Head of caudate nucleus (tissue), 42 donors: ENCODE measurements at regions not wholly inside any gene's neighbourhood (a gene's known extent, or its start where the extent isn't known, plus 50 kb on each side); places are given as distances from the start of the nearest gene placed in this dataset.
"Not testable (repeated sequence)": the region's sequence is repeated elsewhere in the genome, so short reads cannot be mapped to it uniquely, and the experiment has no call there.

Source experiments
- DNase-seq, 42 donors: peaks; one replicate each; pipeline versions ENCODE4 v3.0.0 to v3.0.0-alpha.2; 2020 to 2021; ENCODE audit warnings: mixed read lengths in 7 of 42
- intact Hi-C: fragments of 100-400 bp; cut with DNase I; formaldehyde crosslinking; loops from one replicate; pipeline ENCODE4 v1.15.0; 2022

DNA sequence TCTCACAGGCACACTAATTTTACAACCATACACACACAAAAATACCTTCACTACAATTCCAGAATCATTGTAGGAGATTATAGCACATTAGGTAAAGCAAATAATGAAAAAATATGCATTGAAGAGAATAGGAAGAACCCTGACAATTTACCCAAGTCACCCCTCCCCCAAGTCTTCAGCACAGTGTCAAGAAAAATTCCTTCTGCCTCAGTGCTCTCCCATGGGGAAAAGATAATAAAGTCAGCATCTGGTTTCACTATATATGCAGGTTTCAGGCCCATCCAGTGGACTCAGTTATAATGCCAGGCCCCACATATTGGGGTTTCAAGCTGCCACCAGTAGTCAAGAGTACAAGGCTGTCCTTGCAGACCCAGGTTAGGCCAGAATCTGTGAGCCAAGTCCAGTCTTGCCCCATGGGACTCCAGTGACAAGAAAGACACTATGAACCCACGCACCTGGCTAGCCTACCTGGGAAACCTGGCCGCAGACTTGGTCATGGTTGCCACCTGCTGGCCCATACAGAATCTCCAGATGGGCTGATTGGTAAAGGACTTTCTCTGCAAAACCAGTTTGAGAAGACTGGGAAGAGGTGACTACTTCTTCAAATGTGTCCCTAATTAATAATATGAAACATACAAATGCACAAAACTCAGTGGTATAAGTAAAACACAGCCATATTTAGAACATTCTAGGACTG lies 398.6 kb upstream of the FLRT2 start:
- intact Hi-C loops = no loop called here
- no peak for DNase-seq

DNA sequence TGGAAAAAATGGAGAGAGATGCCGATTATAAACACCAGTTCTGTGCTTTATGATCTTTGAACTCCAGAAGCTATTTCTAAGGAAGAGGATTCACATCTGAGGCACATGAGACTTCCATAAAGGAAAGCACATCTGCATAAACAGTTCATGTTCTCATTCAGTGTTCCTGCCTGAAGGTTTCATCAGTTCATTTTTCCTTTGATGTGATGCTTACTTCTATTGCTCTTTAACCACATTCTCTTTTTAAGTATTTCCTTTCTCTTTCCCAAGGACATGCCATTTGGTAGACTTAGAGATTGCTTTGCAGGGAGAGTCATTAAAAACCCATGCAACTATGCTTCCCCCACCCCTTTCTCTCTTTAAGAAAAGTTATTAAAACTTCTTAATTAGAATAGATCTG lies 387.0 kb upstream of the FLRT2 start:
- intact Hi-C loops = no loop called here
- DNase-seq = no peak

DNA sequence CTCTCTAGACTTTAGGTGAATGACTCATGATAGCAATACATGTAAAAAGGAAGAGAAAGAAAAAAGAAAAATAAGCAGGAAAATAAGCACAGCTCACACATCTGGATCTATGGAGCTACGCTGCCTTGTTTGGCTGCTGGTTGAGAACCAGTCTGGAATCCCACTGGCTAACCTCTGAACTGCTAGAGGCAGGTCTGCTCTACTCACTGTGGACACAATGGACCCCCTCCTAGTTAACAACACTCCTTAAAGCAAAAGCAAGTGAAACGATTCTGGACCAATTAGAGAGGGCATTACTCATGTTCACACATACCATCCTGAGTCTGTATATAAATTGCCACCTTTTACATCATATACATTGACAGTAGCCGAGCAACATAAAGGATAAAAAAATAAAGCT lies 383.2 kb upstream of the FLRT2 start:
- intact Hi-C loops = no loop called here
- DNase-seq = no peak

DNA sequence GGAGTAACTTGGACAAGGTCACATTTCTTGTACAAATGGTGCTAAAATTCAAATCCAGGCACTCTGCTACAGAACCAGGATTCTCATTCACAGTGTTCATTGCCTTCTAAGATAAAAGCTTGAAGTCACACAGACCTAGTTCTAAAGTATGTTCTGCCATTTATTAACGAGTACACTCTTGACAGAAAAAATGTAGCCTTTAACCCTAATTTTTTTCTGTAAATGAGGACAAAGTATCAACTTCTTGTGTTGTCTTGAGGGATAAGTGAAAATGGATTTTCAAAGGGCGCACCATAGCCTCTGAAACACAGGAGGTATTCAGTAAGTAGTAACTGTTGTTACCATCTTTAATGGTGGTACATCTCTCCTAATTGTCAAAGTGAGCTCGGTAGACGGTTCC lies 379.8 kb upstream of the FLRT2 start:
- intact Hi-C loops = no loop called here

DNA sequence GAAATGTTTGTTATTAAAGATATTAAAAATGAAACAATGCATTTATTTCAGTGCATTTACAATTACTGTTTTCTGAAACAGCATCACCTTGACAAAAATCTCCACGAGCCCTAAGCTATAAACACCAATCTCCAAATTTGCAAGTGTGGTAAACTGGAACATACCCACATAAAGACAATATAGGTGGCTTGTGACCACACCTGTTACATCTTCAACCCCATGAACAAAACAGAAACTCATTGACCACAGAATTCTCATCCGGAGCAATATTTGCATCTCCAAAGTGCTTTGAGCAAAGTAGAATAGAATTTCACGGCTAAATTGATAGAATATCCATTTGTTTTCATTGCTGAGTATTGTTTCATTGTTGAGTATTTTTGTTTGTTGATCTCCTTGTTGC lies 375.2 kb upstream of the FLRT2 start:
- DNase-seq = no peak
- intact Hi-C loops = no loop called here

More for the DNA sequence above, 379.8 kb upstream of the FLRT2 start:
- DNase-seq = no peak

DNA sequence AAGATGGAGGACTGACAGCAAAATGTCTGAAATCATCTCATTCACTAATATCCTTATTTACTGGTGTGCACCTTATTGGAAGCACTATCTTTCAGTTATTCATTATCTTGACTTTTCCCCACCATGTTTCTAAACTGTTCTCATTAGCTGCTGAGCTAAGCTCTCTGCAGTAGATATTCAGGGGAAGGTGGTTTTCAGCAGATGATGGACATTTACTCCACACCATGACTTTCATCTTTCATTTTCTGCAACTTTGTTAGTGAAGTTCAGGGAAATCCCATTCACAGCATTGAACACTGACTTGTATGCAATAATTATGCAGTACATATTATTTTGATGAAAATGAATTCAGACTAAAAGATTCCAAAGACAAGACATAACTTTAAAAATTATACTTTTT lies 373.6 kb upstream of the FLRT2 start:
- DNase-seq = no peak
- intact Hi-C loops = no loop called here

DNA sequence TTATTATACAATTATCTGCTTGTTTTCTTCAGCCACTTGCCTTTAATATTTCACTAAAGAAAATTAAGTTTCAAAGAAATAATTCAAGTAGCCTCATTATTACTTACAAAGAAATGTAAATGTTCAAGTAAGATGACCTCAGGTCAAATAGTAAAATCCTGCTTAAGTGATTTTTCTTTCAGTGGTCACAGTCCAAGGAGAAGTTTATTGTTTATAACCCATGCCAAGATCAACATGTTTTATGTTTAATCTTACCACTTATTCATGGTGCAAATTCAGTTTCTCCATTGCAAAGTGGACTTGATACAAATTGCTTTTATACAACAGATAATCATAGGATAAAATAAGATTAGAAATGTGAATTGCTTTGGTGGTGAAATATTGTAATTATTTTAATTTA lies 370.2 kb upstream of the FLRT2 start:
- intact Hi-C loops = no loop called here
- DNase-seq = no peak

DNA sequence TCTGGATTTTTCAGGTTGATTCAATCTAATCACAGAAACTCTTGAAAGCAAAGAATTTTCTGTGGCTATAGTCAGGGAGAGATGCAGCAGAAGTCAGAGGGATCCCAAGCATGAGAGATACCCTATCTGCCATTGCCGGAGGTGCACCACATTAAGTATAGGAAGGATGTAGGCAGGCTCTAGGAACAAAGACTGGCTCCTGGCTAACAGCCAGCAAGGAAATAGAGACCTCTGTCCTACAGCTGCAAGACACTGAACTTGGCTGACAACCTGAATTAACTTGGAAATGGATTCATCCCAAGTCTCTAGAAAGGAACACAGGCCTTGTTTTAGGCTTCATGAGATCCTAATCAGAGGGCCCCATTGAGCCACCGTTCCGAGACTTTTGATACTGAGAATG lies 364.9 kb upstream of the FLRT2 start:
- intact Hi-C loops = no loop called here
- no peak for DNase-seq

DNA sequence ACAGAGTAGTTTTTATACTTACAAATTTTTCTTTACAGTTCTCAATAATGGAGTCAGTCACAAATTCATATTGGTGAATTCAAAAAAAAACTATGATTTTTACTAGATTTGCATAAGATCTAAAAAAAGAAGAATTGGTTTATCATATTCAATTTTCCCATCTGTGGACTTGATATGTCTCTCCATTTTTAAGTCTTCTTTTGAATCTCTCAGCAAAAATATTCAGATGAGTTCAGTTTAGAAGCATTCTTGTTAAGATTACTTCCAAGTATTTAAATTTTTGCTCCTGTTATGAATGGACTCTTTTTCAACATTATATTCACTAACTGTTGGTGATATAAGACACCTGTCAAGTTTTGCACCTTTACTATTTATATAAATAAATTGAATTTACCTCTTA lies 360.6 kb upstream of the FLRT2 start:
- no peak for DNase-seq
- intact Hi-C loops = no loop called here

DNA sequence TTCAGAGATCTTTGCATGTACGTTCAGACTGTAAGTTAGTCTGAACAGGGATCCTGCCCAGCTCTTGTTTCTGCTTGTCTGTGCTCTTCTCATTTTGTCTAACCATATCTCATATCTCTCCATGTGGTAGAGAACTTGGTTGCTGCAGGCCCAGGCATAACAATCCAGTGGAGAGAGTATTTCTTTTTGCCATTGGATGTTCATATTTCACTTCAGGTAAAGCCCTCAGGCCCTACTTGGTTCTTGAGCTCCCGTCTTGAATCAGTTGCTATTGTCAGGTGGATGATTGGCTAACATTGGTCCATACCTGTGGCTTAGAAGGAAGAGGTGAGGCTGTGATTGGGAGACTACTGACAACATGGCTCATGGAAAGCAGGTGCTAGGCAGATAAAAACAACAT lies 357.7 kb upstream of the FLRT2 start:
- intact Hi-C loops = no loop called here
- DNase-seq = no peak

DNA sequence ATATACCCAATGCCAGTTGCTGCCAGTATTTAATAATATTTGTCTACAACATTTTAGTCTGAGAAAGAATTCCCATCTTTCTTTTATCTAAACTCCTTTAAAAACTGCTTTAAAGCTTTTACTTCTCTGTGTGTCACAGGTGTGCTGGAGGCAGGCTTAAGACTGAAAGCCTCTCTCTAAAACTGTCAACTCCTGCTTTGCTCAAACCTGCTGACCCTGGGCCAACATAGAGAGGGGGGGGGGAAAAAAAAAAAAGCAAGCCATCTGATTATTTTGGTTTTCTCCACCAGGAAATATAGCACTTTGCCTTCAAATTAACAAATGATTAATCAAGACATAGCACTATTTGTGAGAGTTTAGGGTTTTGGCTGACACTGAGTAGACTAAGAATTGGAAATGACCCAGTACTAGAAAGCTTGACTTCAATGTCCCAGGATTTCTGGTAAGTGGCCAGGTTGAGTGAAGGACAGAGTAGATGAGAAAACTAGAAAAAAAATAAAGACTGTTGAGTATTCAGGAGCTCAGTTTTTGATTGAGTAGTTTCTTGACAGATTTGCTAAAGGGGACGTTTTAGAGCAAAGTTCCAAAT lies 357.0 kb upstream of the FLRT2 start:
- no peak for DNase-seq
- intact Hi-C loops = no loop called here

DNA sequence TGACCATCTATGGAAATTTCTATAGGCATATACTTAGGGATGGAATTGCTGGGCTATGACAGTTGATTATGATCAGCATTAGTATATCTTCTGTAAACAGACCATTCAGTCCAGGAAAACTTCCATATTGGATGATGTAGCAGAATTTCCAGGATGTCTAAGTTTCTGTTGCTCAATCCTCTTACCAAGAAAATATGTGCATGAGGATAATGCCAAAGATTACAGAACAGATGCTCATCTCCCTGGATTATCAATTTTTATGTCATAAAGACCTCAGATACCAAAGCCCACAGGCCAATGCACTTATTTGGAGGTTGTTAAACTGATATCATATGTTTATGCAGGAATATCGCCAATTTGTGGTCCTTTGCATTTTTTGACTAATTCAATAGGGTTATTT lies 354.4 kb upstream of the FLRT2 start:
- intact Hi-C loops = no loop called here
- no peak for DNase-seq

DNA sequence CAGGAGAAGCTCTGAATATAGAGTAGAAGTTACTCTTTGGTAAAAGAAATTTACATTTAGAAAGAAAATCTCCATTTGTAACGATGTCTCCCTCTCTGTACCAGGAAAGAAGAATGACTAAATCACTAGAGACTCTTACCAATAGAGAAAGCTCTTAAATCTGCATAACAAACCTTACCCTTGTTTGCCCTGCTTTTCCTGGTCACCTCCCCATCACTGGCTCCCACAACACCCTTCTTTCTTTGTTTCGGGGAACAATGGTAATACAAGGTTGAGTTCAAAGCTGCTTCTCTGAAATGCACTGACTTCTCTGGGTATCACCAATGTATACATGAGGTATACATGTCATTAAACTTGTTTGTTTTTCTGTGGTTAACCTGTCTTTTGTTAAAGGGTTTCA lies 351.1 kb upstream of the FLRT2 start:
- intact Hi-C loops = no loop called here
- no peak for DNase-seq

DNA sequence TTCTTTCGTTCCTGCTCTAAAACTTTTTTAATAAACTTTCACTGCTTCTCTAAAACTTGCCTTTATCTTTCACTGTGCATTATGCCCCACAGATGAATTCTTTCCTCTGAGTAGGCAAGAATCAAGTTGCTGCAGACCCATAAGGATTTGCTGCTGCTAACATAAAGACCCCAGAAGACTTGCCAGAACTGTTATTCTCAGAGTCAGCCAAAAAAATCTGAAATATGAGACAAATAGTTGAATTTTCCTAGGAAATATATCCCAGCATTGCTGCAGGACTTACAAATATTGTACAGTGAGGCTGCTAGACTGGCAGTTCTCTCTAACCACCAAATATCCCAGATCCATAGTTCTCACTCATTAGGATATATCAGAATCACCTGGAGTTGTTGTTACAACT lies 349.1 kb upstream of the FLRT2 start:
- no peak for DNase-seq
- intact Hi-C loops = no loop called here

DNA sequence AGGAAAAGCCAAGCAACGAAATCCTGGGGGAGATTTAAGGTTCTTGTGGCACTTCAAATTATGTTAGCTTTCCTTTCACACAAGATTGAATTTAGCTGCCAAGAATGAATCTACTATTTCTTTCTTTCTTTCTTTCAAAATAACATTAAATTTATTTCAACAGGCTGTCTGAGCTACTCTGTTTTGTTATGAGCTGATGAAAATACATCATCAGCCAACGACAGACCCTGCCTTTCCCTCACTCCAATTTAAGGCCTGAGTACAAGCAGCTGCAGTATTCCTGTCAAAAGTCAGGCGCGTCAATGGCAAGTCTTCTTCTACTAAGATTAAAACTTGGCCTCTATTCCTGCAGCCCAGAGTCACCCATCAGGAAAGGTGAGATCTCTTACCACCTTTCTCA lies 347.7 kb upstream of the FLRT2 start:
- no peak for DNase-seq
- intact Hi-C loops = no loop called here

DNA sequence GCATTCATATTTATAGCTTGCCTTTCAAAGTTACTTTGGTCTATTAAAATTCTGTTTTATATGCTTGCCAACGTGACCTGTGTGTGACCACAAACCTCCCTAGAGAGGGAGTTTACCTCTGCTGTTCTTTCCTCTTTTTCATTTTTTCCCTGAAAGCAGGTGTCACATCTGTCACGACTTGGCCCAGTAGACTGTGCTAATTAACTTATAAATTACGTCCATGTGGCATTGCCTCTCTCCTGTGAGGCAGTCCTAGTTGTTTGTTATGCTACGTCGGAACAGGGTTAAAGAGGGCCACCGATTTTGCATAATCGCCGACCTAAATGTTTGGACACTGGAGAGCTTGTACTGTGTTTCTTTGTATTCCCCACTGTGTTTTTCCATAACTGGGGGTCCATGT lies 343.9 kb upstream of the FLRT2 start:
- DNase-seq = no peak
- intact Hi-C loops = no loop called here

DNA sequence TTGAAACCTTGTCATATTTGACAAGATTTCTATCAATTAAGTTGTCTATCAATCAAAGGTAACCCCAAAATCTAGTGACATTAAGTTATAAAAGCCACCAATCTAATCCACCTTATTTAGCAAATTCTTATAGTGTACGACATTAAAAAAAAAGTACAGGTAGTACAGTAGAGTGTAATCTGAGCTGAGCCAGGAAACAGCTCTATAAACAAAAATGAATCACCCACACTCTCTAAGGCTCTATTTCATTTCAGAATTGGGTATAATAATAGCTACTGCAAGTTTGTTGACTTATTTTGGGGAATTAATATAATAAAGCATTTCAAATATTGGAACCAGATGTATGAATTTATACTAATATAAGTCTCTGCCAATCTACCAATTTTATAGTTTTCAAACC lies 342.4 kb upstream of the FLRT2 start:
- no peak for DNase-seq
- intact Hi-C loops = no loop called here

DNA sequence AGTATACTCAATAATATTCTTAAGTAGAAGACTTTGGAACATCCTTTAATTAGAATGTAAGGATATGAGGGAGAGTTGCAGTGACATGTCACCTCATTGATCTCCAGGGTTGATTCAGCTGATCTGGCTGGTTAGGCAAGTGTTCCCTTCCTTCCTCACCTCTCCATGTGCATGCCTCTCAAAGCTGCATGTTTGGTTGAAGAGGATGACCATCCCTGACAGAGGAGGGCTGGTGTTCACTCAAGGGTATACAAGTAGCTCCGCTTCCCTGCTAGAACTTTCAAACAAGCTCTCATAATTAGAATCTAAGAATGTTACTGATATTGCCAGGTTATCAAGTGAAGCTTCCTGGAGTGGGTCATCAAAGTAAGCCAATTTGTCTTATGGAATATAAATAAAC lies 341.1 kb upstream of the FLRT2 start:
- DNase-seq = no peak
- intact Hi-C loops = no loop called here

DNA sequence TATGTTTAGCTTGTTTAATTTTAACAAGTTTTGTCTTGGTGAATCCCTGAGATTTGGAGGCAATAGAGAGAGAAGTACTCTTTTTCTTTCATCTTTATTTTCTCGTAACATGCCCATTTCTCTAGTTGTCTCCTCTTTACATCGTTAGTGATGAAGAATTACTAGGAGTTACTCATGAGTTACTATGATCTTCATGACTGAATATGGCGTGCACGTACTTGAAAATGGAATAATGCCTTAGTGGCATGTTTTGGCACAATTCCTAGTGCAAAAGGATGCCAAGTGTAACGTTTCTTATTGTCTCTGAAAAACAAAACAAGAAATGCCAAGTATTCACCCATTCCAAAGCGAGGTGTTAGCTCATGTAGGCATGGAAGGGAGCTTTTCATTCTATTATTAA lies 340.7 kb upstream of the FLRT2 start:
- DNase-seq, intact Hi-C loops: not testable (repeated sequence)

DNA sequence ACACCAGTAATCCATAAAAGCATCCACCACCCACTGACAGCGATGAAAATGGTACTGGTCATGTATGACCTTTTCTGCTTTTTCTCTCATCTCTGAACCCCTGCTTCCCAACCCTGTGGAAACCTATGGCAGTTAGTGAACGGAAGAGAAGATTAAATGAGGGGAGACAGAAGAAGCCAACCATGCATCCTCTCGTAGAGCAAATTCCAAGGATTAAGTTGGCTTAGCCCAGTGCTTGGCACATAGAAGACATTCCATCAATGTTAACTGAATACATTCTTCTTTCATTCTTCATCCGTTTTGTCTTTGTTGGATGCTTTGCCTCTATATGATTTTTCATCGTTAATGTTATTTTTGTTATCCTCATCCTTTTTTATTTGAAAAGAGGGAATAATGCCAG lies 339.7 kb upstream of the FLRT2 start:
- intact Hi-C loops = no loop called here

DNA sequence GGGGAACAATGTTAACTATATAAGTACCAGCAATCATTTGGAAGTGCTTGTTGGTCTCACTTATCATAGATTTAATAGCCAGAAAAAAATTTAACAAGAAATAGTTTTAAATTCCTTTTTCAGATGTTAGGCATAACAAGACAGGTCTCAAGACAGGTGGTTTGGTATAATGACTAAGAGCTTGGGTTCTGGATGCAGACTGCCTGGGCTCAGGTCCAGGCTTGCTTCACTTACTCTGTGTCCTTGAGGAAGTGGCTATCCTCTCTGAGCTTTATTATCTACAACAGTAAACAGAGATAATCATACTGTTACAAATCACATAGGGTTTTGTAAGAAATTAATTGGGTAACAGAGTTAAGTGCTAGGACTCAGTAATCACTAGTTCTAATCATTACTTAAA lies 338.0 kb upstream of the FLRT2 start:
- intact Hi-C loops = no loop called here

More for the DNA sequence above, 339.7 kb upstream of the FLRT2 start:
- no peak for DNase-seq

More for the DNA sequence above, 338.0 kb upstream of the FLRT2 start:
- no peak for DNase-seq
